LNCaP clone FGC (cell line): ENCODE measurements at regions not wholly inside any gene's neighbourhood (a gene's known extent, or its start where the extent isn't known, plus 50 kb on each side); places are given as distances from the start of the nearest gene placed in this dataset.

Experiments
- DNase-seq: peaks from one replicate; pipeline ENCODE4 v3.0.0-alpha.2; 2011; ENCODE audit warnings: low read depth
- H3K4me3 ChIP-seq: 2 replicates; pipeline ENCODE4 v1.5.1; 2011; ENCODE audit warnings: mild to moderate bottlenecking, low read depth, low read length, control low read depth
- CTCF ChIP-seq: IDR thresholded peaks from 2 replicates; pipeline ENCODE4 v1.5.1; 2012; ENCODE audit warnings: mild to moderate bottlenecking; ENCODE audit not compliant: control insufficient read depth, insufficient read depth; ENCODE audit errors: extremely low read depth

GRCh38 chr11:115903179-115903578 is 399.0 kb upstream of the CADM1 start:
- no peak for DNase-seq
- no peak for TF ChIP-seq CTCF
- H3K4me3 ChIP-seq: no peak overlapping the region

GRCh38 chr11:115901069-115901468 is 396.9 kb upstream of the CADM1 start:
- no peak for DNase-seq
- TF ChIP-seq CTCF: no peak
- no peak overlapping the region for H3K4me3 ChIP-seq

DNA sequence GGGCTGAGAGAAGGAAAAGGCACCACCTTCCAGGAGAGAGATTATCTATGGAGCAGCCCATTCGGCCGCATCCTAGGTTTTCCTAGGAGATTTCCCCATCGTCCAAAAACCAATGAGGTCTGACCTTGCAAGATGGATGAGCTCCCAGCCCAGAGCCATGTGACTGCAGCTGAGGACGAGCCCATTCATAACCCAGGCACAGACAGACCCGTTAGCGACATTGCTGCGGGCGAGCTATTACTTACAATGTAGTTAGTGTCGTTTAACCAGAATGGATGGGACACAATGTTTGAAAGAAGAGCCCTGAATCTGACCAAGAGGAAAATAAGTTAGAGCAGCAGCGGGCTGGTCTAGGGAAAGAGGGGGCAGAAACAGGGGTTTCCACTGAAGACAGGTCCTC is 395.9 kb upstream of the CADM1 start:
- no peak for DNase-seq
- TF ChIP-seq CTCF: no peak
- H3K4me3 ChIP-seq: no peak overlapping the region

DNA sequence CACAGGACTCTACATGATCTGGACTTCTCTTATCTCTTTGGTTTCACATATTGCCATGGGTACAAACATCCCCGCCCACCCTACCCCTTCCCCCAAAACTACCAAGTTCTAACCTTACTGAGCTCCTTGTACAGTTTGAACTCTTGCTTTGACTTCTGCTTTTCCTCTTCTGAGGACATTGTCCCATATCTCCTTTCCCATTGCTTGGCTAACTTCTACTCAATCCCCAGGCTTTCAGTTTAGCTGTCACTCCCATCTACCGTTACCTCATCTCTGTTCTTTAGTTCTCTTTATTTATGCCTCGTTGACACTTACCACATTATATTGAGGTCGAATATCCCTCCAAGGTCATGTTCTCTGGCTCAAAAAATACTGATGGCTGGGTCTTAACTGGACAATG is 393.5 kb upstream of the CADM1 start:
- H3K4me3 ChIP-seq: no peak overlapping the region
- no peak for DNase-seq
- no peak for TF ChIP-seq CTCF

GRCh38 chr11:115896084-115896483 is 391.9 kb upstream of the CADM1 start:
- H3K4me3 ChIP-seq: no peak overlapping the region
- TF ChIP-seq CTCF: no peak
- DNase-seq: no peak

DNA sequence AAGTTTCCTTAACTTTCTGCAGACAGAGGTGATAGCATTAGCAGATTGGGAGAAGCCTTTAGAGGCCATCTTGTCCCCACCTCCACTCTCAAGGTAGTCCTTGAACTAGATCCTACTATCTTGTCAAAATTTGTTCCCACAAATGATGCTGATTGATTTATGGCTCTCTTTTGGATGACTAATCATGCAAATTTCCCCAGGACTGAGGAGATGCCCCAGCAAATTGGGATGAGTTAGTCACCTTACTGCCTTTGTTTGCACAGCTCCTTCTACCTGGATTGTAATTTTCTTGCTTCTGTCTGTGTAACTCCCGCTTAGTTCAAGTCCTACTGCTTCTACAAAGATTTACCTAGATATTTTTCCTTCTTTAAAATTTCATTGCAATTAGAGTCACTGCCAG is 391.4 kb upstream of the CADM1 start:
- no peak overlapping the region for H3K4me3 ChIP-seq
- no peak for TF ChIP-seq CTCF
- DNase-seq: no peak

GRCh38 chr11:115894176-115894575 is 390.0 kb upstream of the CADM1 start:
- no peak for DNase-seq
- no peak overlapping the region for H3K4me3 ChIP-seq
- no peak for TF ChIP-seq CTCF
